ENCODE measurements at regions not wholly inside any gene's neighbourhood (a gene's known extent, or its start where the extent isn't known, plus 50 kb on each side); places are given as distances from the start of the nearest gene placed in this dataset.
"Not testable (repeated sequence)": the region's sequence is repeated elsewhere in the genome, so short reads cannot be mapped to it uniquely, and the experiment has no call there.

DNA sequence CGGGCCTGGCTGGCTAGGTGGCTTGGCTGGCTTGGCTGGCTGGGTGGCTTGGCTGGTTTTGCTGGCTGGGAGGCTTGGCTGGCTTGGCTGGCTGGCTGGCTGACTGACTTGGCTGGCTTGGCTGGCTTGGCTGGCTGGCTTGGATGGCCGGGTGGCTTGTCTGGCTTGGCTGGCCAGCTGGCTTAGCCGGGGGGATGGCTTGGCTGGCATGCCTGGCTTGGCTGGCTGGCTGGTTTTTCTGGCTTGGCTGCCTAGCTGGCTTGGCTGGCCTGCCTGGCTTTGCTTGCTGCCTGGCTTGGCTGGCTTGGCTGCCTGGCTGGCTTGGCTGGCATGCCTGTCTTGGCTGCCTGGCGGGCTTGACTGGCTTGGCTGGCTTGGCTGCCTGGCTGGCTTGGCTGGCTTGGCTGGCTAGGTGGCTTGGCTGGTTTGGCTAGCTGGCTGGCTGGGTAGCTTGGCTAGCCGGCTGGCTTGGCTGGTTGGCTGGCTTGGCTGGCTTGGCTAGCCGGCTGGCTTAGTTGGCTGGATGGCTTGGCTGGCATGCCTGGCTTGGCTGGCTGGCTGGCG is 2829.6 kb downstream of the RPIA start:
- H3K27ac ChIP-seq (ENCODE audit: insufficient read depth, low read length, poor library complexity, severe bottlenecking); H3K4me3 ChIP-seq (ENCODE audit: insufficient read depth, low read depth, low read length, poor library complexity, severe bottlenecking); H3K4me1 ChIP-seq (ENCODE audit: control insufficient read depth, insufficient read depth, low read length, poor library complexity, severe bottlenecking); H3K36me3 ChIP-seq (ENCODE audit: control insufficient read depth, insufficient read depth, low read length); H3K27me3 ChIP-seq (replicated peaks; ENCODE audit: control insufficient read depth, insufficient read depth, low read length, poor library complexity, severe bottlenecking); DNase-seq; H3K9me3 ChIP-seq (ENCODE audit: control insufficient read depth, low read length): not testable (repeated sequence)

DNA sequence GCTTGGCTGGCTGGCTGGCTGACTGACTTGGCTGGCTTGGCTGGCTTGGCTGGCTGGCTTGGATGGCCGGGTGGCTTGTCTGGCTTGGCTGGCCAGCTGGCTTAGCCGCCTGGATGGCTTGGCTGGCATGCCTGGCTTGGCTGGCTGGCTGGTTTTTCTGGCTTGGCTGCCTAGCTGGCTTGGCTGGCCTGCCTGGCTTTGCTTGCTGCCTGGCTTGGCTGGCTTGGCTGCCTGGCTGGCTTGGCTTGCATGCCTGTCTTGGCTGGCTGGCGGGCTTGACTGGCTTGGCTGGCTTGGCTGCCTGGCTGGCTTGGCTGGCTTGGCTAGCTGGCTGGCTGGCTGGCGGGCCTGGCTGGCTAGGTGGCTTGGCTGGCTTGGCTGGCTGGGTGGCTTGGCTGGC is 2830.5 kb downstream of the RPIA start:
- H3K27ac ChIP-seq (ENCODE audit: insufficient read depth, low read length, poor library complexity, severe bottlenecking); DNase-seq; H3K36me3 ChIP-seq (ENCODE audit: control insufficient read depth, insufficient read depth, low read length); H3K4me3 ChIP-seq (ENCODE audit: insufficient read depth, low read depth, low read length, poor library complexity, severe bottlenecking); H3K9me3 ChIP-seq (ENCODE audit: control insufficient read depth, low read length); H3K4me1 ChIP-seq (ENCODE audit: control insufficient read depth, insufficient read depth, low read length, poor library complexity, severe bottlenecking); H3K27me3 ChIP-seq (replicated peaks; ENCODE audit: control insufficient read depth, insufficient read depth, low read length, poor library complexity, severe bottlenecking): not testable (repeated sequence)

DNA sequence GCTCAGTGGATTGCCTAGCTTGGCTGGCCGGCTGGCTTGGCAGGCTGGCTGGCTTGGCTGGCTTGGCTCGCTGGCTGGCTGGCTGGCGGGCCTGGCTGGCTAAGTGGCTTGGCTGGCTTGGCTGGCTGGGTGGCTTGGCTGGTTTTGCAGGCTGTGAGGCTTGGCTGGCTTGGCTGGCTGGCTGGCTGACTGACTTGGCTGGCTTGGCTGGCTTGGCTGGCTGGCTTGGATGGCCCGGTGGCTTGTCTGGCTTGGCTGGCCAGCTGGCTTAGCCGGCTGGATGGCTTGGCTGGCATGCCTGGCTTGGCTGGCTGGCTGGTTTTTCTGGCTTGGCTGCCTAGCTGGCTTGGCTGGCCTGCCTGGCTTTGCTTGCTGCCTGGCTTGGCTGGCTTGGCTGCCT is 2831.4 kb downstream of the RPIA start:
- not testable (repeated sequence) for DNase-seq; H3K4me3 ChIP-seq (ENCODE audit: insufficient read depth, low read depth, low read length, poor library complexity, severe bottlenecking); H3K27me3 ChIP-seq (replicated peaks; ENCODE audit: control insufficient read depth, insufficient read depth, low read length, poor library complexity, severe bottlenecking); H3K36me3 ChIP-seq (ENCODE audit: control insufficient read depth, insufficient read depth, low read length); H3K27ac ChIP-seq (ENCODE audit: insufficient read depth, low read length, poor library complexity, severe bottlenecking); H3K9me3 ChIP-seq (ENCODE audit: control insufficient read depth, low read length); H3K4me1 ChIP-seq (ENCODE audit: control insufficient read depth, insufficient read depth, low read length, poor library complexity, severe bottlenecking)

DNA sequence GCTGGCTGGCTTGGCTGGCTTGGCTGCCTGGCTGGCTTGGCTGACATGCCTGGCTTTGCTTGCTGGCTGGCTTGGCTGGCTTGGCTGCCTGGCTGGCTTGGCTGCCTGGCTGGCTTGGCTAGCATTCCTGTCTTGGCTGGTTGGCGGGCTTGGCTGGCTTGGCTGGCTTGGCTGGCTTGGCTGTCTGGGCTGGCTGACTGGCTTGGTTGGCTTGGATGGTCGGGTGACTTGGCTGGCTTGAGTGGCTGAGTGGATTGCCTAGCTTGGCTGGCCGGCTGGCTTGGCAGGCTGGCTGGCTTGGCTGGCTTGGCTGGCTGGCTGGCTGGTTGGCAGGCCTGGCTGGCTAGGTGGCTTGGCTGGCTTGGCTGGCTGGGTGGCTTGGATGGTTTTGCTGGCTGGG is 2832.3 kb downstream of the RPIA start:
- H3K9me3 ChIP-seq (ENCODE audit: control insufficient read depth, low read length); H3K36me3 ChIP-seq (ENCODE audit: control insufficient read depth, insufficient read depth, low read length); H3K4me3 ChIP-seq (ENCODE audit: insufficient read depth, low read depth, low read length, poor library complexity, severe bottlenecking); DNase-seq; H3K27me3 ChIP-seq (replicated peaks; ENCODE audit: control insufficient read depth, insufficient read depth, low read length, poor library complexity, severe bottlenecking); H3K27ac ChIP-seq (ENCODE audit: insufficient read depth, low read length, poor library complexity, severe bottlenecking); H3K4me1 ChIP-seq (ENCODE audit: control insufficient read depth, insufficient read depth, low read length, poor library complexity, severe bottlenecking): not testable (repeated sequence)

DNA sequence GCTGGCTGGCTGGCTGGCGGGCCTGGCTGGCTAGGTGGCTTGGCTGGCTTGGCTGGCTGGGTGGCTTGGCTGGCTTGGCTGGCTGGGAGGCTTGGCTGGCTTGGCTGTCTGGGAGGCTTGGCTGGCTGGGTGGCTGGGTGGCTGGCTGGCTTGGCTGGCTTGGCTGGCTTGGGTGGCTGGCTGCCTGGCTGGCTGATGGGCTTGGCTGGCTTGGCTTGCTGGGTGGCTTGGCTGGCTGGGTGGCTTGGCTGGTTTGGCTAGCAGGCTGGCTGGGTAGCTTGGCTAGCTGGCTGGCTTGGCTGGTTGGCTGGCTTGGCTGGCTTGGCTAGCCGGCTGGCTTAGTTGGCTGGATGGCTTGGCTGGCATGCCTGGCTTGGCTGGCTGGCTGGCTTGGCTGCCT is 2834.1 kb downstream of the RPIA start:
- not testable (repeated sequence) for H3K4me1 ChIP-seq (ENCODE audit: control insufficient read depth, insufficient read depth, low read length, poor library complexity, severe bottlenecking); H3K4me3 ChIP-seq (ENCODE audit: insufficient read depth, low read depth, low read length, poor library complexity, severe bottlenecking); H3K9me3 ChIP-seq (ENCODE audit: control insufficient read depth, low read length); H3K36me3 ChIP-seq (ENCODE audit: control insufficient read depth, insufficient read depth, low read length); DNase-seq; H3K27me3 ChIP-seq (replicated peaks; ENCODE audit: control insufficient read depth, insufficient read depth, low read length, poor library complexity, severe bottlenecking); H3K27ac ChIP-seq (ENCODE audit: insufficient read depth, low read length, poor library complexity, severe bottlenecking)

DNA sequence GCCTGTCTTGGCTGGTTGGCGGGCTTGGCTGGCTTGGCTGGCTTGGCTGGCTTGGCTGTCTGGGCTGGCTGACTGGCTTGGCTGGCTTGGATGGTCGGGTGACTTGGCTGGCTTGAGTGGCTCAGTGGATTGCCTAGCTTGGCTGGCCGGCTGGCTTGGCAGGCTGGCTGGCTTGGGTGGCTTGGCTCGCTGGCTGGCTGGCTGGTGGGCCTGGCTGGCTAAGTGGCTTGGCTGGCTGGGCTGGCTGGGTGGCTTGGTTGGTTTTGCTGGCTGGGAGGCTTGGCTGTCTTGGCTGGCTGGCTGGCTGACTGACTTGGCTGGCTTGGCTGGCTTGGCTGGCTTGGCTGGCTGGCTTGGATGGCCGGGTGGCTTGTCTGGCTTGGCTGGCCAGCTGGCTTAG is 2834.6 kb downstream of the RPIA start:
- not testable (repeated sequence) for H3K27ac ChIP-seq (ENCODE audit: insufficient read depth, low read length, poor library complexity, severe bottlenecking); H3K27me3 ChIP-seq (replicated peaks; ENCODE audit: control insufficient read depth, insufficient read depth, low read length, poor library complexity, severe bottlenecking); H3K4me3 ChIP-seq (ENCODE audit: insufficient read depth, low read depth, low read length, poor library complexity, severe bottlenecking); DNase-seq; H3K9me3 ChIP-seq (ENCODE audit: control insufficient read depth, low read length); H3K36me3 ChIP-seq (ENCODE audit: control insufficient read depth, insufficient read depth, low read length); H3K4me1 ChIP-seq (ENCODE audit: control insufficient read depth, insufficient read depth, low read length, poor library complexity, severe bottlenecking)

DNA sequence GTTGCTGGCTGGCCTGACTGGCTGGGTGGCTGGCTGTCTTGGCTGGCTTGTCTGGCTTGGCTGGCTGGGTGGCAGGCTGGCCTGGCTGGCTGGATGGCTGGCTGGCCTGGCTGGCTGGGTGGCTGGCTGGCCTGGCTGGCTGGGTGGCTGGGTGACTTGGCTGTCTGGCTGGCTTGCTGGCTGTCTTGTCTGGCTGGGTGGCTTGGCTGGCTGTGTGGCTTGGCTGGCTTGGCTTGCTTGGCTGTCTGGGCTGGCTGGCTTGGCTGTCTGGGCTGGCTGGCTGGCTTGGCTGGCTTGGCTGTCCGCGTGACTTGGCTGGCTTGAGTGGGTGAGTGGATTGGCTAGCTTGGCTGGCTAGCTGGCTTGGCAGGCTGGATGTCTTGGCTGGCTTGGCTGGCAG is 2835.6 kb downstream of the RPIA start:
- not testable (repeated sequence) for H3K4me3 ChIP-seq (ENCODE audit: insufficient read depth, low read depth, low read length, poor library complexity, severe bottlenecking); H3K36me3 ChIP-seq (ENCODE audit: control insufficient read depth, insufficient read depth, low read length); DNase-seq; H3K4me1 ChIP-seq (ENCODE audit: control insufficient read depth, insufficient read depth, low read length, poor library complexity, severe bottlenecking); H3K27me3 ChIP-seq (replicated peaks; ENCODE audit: control insufficient read depth, insufficient read depth, low read length, poor library complexity, severe bottlenecking); H3K9me3 ChIP-seq (ENCODE audit: control insufficient read depth, low read length); H3K27ac ChIP-seq (ENCODE audit: insufficient read depth, low read length, poor library complexity, severe bottlenecking)

DNA sequence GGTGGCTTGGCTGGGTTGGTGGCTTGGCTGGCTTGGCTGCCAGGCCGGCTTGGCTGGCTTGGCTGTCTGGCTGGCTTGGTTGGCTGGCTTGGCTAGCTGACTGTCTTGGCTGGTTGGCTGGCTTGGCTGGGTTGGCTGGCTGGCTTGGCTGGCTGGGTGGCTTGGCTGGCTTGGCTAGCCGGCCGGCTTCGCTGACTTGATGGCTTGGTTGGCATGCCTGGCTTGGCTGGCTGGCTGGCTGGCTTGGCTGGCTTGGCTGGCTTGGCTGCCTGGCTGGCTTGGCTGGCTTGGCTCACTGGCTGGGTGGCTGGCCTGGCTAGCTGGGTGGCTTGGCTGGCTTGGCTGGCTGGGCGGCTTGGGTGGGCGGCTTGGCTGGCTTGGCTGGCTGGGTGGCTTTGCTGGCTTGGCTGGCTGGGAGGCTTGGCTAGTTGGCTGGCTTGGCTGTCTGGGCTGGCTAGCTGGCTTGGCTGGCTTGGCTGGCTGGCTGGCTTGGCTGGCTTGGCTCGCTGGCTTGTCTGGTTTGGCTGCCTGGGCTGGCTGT is 2836.1 kb downstream of the RPIA start:
- H3K27me3 ChIP-seq (replicated peaks; ENCODE audit: control insufficient read depth, insufficient read depth, low read length, poor library complexity, severe bottlenecking); H3K4me1 ChIP-seq (ENCODE audit: control insufficient read depth, insufficient read depth, low read length, poor library complexity, severe bottlenecking); DNase-seq; H3K36me3 ChIP-seq (ENCODE audit: control insufficient read depth, insufficient read depth, low read length); H3K9me3 ChIP-seq (ENCODE audit: control insufficient read depth, low read length); H3K4me3 ChIP-seq (ENCODE audit: insufficient read depth, low read depth, low read length, poor library complexity, severe bottlenecking); H3K27ac ChIP-seq (ENCODE audit: insufficient read depth, low read length, poor library complexity, severe bottlenecking): not testable (repeated sequence)

DNA sequence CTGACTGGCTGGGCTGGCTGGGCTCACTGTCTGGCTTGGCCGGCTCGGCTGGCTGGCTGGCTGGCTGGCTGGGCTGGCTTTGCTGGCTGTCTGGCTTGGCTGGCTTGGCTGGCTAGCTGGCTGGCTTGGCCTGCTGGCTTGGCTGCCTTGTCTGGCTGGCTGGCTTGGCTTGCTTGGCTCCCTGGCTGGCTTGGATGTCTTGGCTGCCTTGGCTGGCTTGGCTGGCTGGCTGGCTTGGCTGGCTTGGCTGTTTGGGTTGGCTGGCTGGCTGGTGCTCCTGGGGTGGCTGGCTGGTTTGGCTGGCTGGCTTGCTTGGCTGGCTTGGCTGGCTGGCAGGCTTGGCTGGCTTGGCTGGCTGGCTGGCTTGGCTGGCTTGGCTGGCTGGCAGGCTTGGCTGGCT is 2836.9 kb downstream of the RPIA start:
- not testable (repeated sequence) for H3K27ac ChIP-seq (ENCODE audit: insufficient read depth, low read length, poor library complexity, severe bottlenecking); H3K4me3 ChIP-seq (ENCODE audit: insufficient read depth, low read depth, low read length, poor library complexity, severe bottlenecking); DNase-seq; H3K36me3 ChIP-seq (ENCODE audit: control insufficient read depth, insufficient read depth, low read length); H3K4me1 ChIP-seq (ENCODE audit: control insufficient read depth, insufficient read depth, low read length, poor library complexity, severe bottlenecking); H3K9me3 ChIP-seq (ENCODE audit: control insufficient read depth, low read length); H3K27me3 ChIP-seq (replicated peaks; ENCODE audit: control insufficient read depth, insufficient read depth, low read length, poor library complexity, severe bottlenecking)

DNA sequence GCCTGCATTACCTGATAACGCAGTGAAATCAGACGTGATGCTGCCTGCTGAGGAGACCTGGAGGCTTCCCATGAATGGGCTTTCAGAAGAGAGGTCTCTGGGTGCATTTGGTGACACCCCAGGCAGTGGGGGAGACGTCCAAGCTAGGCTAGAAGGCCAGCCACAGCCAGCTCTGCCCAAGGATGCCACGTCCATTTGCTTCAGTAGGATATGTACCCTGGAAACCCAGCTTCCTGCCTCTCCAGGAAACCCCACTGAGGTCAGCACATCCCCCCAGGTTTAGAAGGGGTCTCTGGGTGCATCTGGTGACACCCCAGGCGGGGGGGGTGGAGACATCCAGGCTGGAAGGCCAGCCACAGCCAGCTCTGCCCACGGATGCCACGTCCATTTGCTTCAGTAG is 2844.6 kb downstream of the RPIA start:
- not testable (repeated sequence) for H3K27me3 ChIP-seq (replicated peaks; ENCODE audit: control insufficient read depth, insufficient read depth, low read length, poor library complexity, severe bottlenecking); H3K4me3 ChIP-seq (ENCODE audit: insufficient read depth, low read depth, low read length, poor library complexity, severe bottlenecking); H3K27ac ChIP-seq (ENCODE audit: insufficient read depth, low read length, poor library complexity, severe bottlenecking); H3K36me3 ChIP-seq (ENCODE audit: control insufficient read depth, insufficient read depth, low read length); H3K4me1 ChIP-seq (ENCODE audit: control insufficient read depth, insufficient read depth, low read length, poor library complexity, severe bottlenecking); H3K9me3 ChIP-seq (ENCODE audit: control insufficient read depth, low read length); DNase-seq

All from effector memory CD4-positive, alpha-beta T cell (primary cell).